Astrocyte of the spinal cord (primary cell): ENCODE measurements at regions not wholly inside any gene's neighbourhood (a gene's known extent, or its start where the extent isn't known, plus 50 kb on each side); places are given as distances from the start of the nearest gene placed in this dataset.

Source experiments
- DNase-seq: peaks from one replicate; pipeline ENCODE4 v3.0.0; 2011; ENCODE audit warnings: low read depth, low spot score
- H3K4me3 ChIP-seq: 2 replicates; pipeline ENCODE4 v1.5.1; 2011; ENCODE audit warnings: low read depth, mild to moderate bottlenecking, low read length, moderate library complexity
- CTCF ChIP-seq: IDR thresholded peaks from 2 replicates; pipeline ENCODE4 v1.5.1; 2012; ENCODE audit warnings: low read depth, mild to moderate bottlenecking, low read length, inconsistent platforms
- in situ Hi-C: cut with HindIII; loops from 2 replicates; pipeline ENCODE4 v1.10.0; 2017; ENCODE audit warnings: low sequenced_read_pairs

DNA sequence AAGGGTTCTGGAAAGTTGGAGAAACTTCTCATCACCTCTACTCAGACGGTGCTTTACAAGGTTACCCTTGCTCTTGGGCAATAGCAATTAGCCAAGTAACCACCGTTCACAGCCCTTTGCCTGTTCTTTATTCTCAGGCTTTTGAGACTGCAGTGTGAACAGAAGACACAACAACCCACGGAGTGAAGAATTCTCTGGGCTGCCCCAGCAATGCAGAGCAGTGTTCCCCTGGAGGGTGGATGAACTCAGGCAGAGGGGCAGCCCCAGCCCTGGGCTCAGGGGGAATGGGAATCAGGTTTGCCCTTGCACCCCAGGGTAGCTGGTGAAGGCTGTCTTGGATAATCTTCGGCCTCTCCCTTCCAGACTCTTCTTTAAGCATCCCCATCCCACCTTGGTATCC, 69.1 kb downstream of the MCFD2 start:
- in situ Hi-C loops, result no loop called here
- H3K4me3 ChIP-seq, result no peak overlapping the region
- TF ChIP-seq CTCF, result no peak
- no peak for DNase-seq

DNA sequence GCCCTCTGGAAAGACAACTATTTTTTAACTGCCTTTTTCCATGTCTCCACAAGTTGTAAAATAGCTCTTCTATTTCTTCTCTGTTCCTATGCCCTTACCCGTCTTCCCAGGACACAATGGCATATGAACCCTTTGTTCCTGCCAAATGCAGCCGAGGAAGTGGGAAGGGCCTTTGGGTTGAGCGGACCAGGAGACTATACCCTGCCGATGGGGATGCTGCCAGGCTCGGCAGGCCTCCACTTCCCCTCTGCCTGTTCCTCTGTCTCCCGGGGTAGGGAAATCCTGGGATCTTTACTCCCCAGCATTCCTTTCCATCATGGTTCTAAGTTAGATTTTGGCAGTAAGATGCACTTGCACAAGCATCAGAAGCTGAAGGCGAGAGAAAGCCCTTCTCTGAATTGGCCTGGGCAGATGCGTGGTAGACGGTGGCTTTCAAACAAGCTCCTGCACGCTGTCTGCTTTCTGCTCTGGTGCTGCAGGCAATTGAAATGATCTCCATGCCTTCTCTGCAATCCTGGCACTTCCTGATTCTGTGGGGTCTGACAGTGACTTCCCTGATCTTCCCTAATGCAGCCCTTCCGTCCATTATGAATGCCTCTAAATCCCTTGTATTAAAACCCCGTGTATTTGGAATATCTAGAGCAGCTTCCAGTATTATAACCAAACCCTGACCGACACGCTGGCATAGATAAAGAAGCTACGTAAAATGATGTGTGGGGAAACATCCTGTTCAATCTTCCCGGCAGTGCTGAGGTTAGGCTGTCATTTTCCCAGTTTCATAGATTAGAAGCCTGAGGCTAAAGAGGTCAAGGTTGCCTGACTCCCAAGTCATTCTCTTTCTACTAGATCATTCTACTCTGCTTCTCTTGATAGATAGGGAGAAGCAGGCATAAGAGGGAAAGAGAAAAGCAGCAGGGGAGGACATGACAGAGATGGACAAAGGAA, 69.8 kb downstream of the MCFD2 start:
- no peak overlapping the region for H3K4me3 ChIP-seq
- in situ Hi-C loops, result no loop called here
- no peak for DNase-seq
- no peak for TF ChIP-seq CTCF

- DNase-seq, result no peak
- in situ Hi-C loops, result no loop called here
- TF ChIP-seq CTCF, result no peak
- no peak overlapping the region for H3K4me3 ChIP-seq
These were observed 71.2 kb downstream of the MCFD2 start for GRCh38 chr2:46844443-46844842.

- no peak for DNase-seq
- TF ChIP-seq CTCF, result no peak
- no peak overlapping the region for H3K4me3 ChIP-seq
- in situ Hi-C loops, result no loop called here
These were observed 71.6 kb downstream of the MCFD2 start for GRCh38 chr2:46844034-46844433.

DNA sequence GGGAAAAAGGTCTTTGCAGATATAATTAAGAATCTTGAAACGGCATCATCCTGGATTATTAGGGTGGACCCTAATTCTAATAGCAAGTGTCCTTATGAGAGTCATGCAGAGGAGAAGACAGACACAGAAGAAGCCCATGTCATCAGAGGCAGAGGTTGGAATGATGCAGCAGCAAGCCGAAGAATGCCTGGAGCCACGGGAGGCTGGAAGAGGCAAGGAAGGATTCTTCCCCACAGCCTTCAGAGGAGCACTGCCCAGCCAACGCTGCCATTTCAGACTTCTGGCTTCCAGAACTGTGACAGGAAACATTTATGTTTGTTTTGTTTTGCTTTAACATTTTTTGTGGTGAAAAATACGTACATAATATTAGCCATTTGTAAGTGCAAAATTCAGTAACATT, 72.3 kb downstream of the MCFD2 start:
- TF ChIP-seq CTCF, result no peak
- in situ Hi-C loops, result no loop called here
- DNase-seq, result no peak
- H3K4me3 ChIP-seq, result no peak overlapping the region

GRCh38 chr2:46842876-46843275, 72.7 kb downstream of the MCFD2 start:
- no peak for TF ChIP-seq CTCF
- H3K4me3 ChIP-seq, result no peak overlapping the region
- no peak for DNase-seq
- in situ Hi-C loops, result no loop called here
